Ishikawa (cell line): ENCODE measurements at regions not wholly inside any gene's neighbourhood (a gene's known extent, or its start where the extent isn't known, plus 50 kb on each side); places are given as distances from the start of the nearest gene placed in this dataset.

Source experiments
- MAX ChIP-seq: IDR thresholded peaks from 2 replicates; pipeline ENCODE4 v1.6.1; 2012
- USF1 ChIP-seq: IDR thresholded peaks from 2 replicates; pipeline ENCODE4 v1.6.1; 2012

DNA sequence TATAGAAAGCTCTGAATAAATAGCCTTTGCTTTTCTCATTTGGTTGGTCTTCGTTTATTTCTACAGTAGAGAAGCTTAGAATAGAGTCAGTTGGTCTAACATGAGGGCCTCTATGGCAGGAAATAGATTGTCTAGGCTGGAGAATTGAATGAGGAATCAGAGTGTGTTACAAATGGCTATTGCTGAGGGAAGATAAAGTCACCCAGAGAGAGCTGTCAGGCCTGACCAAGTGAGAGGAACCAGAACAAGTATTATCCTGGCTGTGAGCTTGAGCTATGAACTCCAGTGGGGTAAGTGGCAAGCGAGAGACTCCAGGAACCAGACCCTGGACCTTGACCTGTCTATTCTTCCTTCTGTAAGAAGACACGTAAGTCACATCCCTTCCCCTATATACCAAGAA, 353.1 kb downstream of the CD83 start:
- TF ChIP-seq USF1 (no peak), MAX (no peak)
